ENCODE measurements at regions not wholly inside any gene's neighbourhood (a gene's known extent, or its start where the extent isn't known, plus 50 kb on each side); places are given as distances from the start of the nearest gene placed in this dataset.

- no peak for TF ChIP-seq CTCF (IDR thresholded peaks at IDR 0.05)
- no peak for TF ChIP-seq POLR2A (IDR thresholded peaks at IDR 0.05)
Measured at GRCh38 chr7:85426487-85426960, 239.7 kb upstream of the SEMA3D start.
